GM12872 (cell line): ENCODE measurements at regions not wholly inside any gene's neighbourhood (a gene's known extent, or its start where the extent isn't known, plus 50 kb on each side); places are given as distances from the start of the nearest gene placed in this dataset.

Experiments
- CTCF ChIP-seq: IDR thresholded peaks from 3 replicates; pipeline ENCODE4 v1.5.1; 2011; ENCODE audit warnings: low read depth, mild to moderate bottlenecking, low read length, moderate library complexity; ENCODE audit not compliant: insufficient read depth

DNA sequence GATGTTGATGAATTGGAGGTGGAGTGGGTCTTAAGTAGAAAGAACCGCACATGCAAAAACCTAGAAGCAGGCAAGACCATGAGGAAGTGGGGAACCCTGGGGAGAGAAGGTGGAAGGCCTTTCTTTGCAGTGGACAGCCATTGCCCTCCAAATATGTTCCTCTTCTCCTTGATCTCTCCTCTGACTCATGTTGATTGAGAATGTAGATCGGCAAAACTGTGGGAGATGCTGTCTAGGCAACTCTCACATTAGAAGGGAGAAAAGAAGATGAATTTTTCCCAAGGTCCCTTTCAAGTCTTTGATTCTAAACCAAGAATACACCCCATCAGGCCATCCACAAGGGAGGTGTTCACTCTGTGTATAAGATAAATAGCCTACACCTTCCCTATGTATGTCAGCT is 257.5 kb downstream of the MSRB3 start:
- no peak for TF ChIP-seq CTCF

DNA sequence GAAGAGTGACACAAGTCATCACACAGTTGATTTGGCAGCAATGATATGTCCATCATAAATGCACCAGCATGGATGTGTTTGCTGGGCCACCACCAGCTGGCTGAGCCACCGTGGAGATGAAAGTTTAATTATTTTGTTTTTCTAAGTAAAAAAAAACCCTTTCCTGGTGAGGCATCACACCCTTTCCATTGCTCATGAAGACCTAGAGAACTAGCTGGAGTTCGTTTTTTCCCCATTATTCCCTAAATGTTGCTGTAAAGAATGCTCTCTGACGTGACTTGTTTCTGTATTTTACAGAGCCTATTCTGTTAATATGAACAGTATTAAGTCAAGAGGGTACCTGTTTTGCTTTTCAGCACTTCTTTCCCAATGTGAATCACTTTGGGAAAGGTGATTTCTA is 257.9 kb downstream of the MSRB3 start:
- no peak for TF ChIP-seq CTCF

DNA sequence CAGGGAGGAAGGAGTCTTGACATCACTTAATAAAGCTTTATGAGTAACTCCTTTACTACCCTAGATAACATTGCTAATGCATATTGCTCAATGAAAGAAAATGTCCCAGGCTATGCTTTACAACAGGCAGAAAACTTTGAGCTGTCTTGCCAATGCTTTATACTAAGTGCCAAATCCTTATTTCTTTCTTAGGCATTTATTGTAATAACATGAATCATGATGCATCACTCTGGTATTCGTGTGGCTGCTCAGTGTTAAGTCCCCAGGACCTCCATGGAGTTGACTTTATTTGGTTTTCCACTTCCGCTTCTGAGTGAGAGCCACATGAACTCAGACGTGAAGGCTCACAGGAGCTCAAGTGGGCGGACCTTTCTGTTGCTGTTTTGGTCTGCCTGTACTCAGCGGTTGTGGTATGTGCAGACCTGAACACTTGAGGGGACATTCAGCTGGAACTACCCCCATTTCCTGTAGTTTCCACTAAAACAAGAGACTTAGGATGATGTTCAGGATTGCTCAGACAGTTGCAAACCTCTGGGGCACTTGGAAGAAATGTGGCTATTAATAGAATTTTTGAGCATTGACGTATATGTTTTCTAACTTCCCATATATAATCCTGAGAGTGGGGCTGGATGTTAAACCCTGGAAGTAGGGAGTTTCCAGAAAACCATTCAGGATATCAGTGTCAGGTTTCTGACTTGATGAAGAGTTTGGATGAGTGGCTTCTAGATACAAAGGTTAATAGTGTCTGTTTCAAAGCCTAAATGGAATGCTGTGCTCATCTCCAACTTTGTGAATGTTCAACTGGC is 258.6 kb downstream of the MSRB3 start:
- TF ChIP-seq CTCF = no peak

DNA sequence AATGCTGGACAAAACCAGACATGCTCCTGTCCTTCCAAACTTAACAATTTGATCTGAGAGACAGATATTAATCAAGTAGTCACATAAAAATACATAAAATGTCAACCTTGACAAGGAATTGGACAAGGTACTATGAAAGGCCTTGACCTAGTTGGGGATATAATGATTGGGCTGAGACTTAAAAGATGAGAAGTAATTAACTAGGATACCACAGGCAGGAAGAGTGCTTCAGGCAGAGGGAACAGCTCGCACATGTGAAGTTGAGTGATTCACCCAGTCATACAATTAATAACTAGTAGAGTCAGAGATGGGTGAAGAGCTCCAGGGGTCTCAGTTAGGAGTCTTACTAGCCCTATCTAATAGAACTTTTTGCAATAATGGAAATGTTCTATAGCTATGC is 259.5 kb downstream of the MSRB3 start:
- TF ChIP-seq CTCF = no peak

- TF ChIP-seq CTCF = no peak
Measured at GRCh38 chr12:65539023-65539422, 260.5 kb downstream of the MSRB3 start.

- no peak for TF ChIP-seq CTCF
Measured at GRCh38 chr12:65540140-65540539, 261.7 kb downstream of the MSRB3 start.

- TF ChIP-seq CTCF = no peak
Measured at GRCh38 chr12:65546528-65546927, 268.0 kb downstream of the MSRB3 start.
